ENCODE measurements at regions not wholly inside any gene's neighbourhood (a gene's known extent, or its start where the extent isn't known, plus 50 kb on each side); places are given as distances from the start of the nearest gene placed in this dataset.

GRCh38 chr3:110478377-110479054, 593.1 kb upstream of the NECTIN3 start:
- CTCF ChIA-PET = no interaction called here

GRCh38 chr3:110479731-110480130, 591.9 kb upstream of the NECTIN3 start:
- ChIA-PET POLR2A (ENCODE audit: low non-redundant PET) (no interaction called here), CTCF (no interaction called here)
- peak; percentile 1 for DNase-seq (ENCODE audit: low spot score)
- TF ChIP-seq EZH2 (IDR thresholded peaks at IDR 0.05; ENCODE audit: borderline replicate concordance, low read depth, low read length, poor library complexity, severe bottlenecking) (no peak), CTCF (conservative IDR thresholded peaks at IDR 0.05; ENCODE audit: low read depth, low read length) (no peak)
- H3K9me3 ChIP-seq (ENCODE audit: low read depth, low read length, poor library complexity, severe bottlenecking) = no peaks in the 10 kb centered on the region
- no peak overlapping the region for H3K4me3 ChIP-seq (ENCODE audit: low read depth, low read length, poor library complexity, severe bottlenecking)
- no peaks in the 10 kb centered on the region for H3K4me1 ChIP-seq (ENCODE audit: insufficient read depth, low read length, poor library complexity, severe bottlenecking)
- no TSS peak for BruUV-seq (replicated peaks)
- intact Hi-C loops (cut with micrococcal nuclease; ENCODE audit: unreplicated experiment) = no loop called here
- H3K27me3 ChIP-seq (replicated peaks; ENCODE audit: insufficient read depth, low read depth, low read length, poor library complexity) = no peaks in the 10 kb centered on the region
- H3K27ac ChIP-seq (ENCODE audit: low read depth, low read length, poor library complexity, severe bottlenecking) = no peak overlapping the region
- no peaks in the 10 kb centered on the region for H3K36me3 ChIP-seq (ENCODE audit: insufficient read depth, low read length, poor library complexity, severe bottlenecking)

More at GRCh38 chr3:110478377-110479054, 593.1 kb upstream of the NECTIN3 start:
- Histone ChIP-seq H3K27ac (ENCODE audit: low read depth, low read length, poor library complexity, severe bottlenecking) (no peak overlapping the region), H3K4me3 (ENCODE audit: low read depth, low read length, poor library complexity, severe bottlenecking) (no peak overlapping the region), H3K36me3 (ENCODE audit: insufficient read depth, low read length, poor library complexity, severe bottlenecking) (no peaks in the 10 kb centered on the region), H3K9me3 (ENCODE audit: low read depth, low read length, poor library complexity, severe bottlenecking) (no peaks in the 10 kb centered on the region), H3K4me1 (ENCODE audit: insufficient read depth, low read length, poor library complexity, severe bottlenecking) (no peaks in the 10 kb centered on the region), H3K27me3 (replicated peaks; ENCODE audit: insufficient read depth, low read depth, low read length, poor library complexity) (no peaks in the 10 kb centered on the region)
- TF ChIP-seq CTCF (conservative IDR thresholded peaks at IDR 0.05; ENCODE audit: low read depth, low read length) = no peak
- no TSS peak for BruUV-seq (replicated peaks)
- intact Hi-C loops (cut with micrococcal nuclease; ENCODE audit: unreplicated experiment) = no loop called here
- no peak for DNase-seq (ENCODE audit: low spot score)
- POLR2A ChIA-PET (ENCODE audit: low non-redundant PET) = no interaction called here

- Histone ChIP-seq H3K4me3 (ENCODE audit: low read depth, low read length, poor library complexity, severe bottlenecking) (no peak overlapping the region), H3K9me3 (ENCODE audit: low read depth, low read length, poor library complexity, severe bottlenecking) (peaks cover 14% of the 10 kb centered on the region), H3K27me3 (replicated peaks; ENCODE audit: insufficient read depth, low read depth, low read length, poor library complexity) (no peaks in the 10 kb centered on the region), H3K36me3 (ENCODE audit: insufficient read depth, low read length, poor library complexity, severe bottlenecking) (no peaks in the 10 kb centered on the region), H3K4me1 (ENCODE audit: insufficient read depth, low read length, poor library complexity, severe bottlenecking) (no peaks in the 10 kb centered on the region), H3K27ac (ENCODE audit: low read depth, low read length, poor library complexity, severe bottlenecking) (no peak overlapping the region)
- TF ChIP-seq CTCF (conservative IDR thresholded peaks at IDR 0.05; ENCODE audit: low read depth, low read length) = no peak
- TF ChIP-seq EZH2 (IDR thresholded peaks at IDR 0.05; ENCODE audit: borderline replicate concordance, low read depth, low read length, poor library complexity, severe bottlenecking) = no peak
- ChIA-PET CTCF (no interaction called here), POLR2A (ENCODE audit: low non-redundant PET) (no interaction called here)
- intact Hi-C loops (cut with micrococcal nuclease; ENCODE audit: unreplicated experiment) = no loop called here
- no TSS peak for BruUV-seq (replicated peaks)
- DNase-seq (ENCODE audit: low spot score) = no peak
Observed at GRCh38 chr3:110485389-110485788, 586.2 kb upstream of the NECTIN3 start.

Data from A673 (cell line).